T-helper 1 cell (primary cell): ENCODE measurements at regions not wholly inside any gene's neighbourhood (a gene's known extent, or its start where the extent isn't known, plus 50 kb on each side); places are given as distances from the start of the nearest gene placed in this dataset.
A peak's percentile ranks its signal among the peaks of the same experiment; 100 is the strongest.

Experiments
- DNase-seq, 5 donors: peaks; one replicate each; pipeline ENCODE4 v3.0.0-alpha.2; 2012 to 2020

DNA sequence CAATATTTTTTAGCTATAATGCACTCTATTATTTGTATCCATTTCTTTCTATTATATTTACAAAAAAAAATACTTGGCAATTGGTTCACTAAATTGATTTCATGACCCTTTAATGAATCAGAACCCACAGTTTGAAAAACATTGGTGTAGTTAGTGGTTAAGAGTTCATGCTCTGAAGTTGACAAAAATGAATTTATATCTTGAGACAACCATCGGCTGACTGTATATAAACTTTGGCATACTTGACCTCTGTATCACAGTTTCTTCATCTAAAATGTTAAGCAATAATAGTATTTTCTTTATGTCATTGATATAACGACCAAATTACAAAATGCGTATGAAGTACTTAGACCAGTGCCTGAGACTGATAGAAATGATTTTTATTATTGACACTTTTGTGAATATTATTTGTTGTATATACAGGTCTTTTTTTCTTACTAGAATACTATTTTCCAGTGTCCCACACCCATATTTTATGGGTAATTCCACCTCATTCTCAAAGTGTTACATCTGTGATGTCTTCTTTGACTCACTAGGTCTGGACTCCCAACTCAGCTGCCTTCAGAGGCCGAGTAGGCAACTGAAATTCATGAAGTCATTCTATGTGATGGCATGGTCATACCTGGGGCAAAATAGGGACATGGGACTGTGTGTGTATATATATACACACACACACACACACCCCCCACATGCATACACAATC lies 459.2 kb downstream of the RFPL4B start:
- DNase-seq: no peak

- DNase-seq: no peak
Measured at GRCh38 chr6:112821476-112821875, 474.3 kb downstream of the RFPL4B start.

DNA sequence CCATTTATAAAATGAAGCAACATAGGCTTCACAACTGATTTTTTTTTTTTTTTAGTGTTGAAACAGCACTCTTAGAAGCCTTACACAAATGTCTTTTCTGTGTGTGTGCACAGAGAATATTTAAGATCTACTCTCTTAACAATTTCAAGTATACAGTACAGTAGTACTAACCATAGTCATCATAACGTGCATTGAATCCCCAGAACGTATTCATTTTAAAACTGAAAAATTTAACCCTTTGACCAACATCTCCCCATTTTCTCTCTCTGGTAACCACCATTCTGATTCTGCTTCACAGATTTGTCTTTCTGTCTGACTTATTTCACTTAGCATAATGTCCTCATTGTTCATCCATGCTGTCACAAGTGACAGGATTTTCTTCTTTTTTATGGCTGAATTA lies 475.6 kb downstream of the RFPL4B start:
- no peak for DNase-seq

DNA sequence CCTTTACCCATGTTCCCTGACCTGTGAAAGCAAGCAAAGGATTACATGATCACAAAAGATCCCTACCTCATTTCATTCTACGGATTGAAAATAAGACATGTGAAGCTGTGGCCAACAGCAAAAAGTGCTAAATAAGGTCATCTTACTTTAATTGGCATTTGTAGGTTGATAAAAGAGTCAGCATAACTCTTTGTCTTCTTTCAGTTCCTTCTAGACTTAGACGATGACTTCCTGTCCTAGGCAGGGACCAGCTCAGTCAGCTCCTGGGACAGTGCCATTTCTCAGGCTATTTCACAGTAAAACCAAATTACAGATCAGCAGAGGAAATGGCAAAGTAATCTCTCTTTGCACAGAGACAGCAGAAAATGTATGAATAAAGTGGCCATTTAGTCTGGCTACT lies 480.7 kb downstream of the RFPL4B start:
- DNase-seq: no peak

DNA sequence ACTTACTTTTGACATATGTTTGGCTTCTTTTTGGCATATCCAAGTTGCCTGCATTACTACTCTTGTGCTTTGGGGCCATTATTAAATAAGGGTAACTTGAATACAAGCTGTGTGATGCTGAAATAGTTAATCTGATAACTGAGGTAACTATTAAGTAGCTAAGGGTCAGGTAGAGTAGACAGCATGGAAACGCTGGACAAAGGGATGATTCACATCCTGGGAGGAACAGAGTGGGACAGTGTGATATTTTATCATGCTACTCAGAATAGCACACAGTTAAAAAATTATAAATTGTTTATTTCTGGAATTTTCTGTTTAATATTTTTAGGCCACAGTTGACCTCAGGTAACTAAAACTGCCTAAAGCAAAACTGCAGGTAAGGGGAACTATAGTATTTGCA lies 483.9 kb downstream of the RFPL4B start:
- no peak for DNase-seq

DNA sequence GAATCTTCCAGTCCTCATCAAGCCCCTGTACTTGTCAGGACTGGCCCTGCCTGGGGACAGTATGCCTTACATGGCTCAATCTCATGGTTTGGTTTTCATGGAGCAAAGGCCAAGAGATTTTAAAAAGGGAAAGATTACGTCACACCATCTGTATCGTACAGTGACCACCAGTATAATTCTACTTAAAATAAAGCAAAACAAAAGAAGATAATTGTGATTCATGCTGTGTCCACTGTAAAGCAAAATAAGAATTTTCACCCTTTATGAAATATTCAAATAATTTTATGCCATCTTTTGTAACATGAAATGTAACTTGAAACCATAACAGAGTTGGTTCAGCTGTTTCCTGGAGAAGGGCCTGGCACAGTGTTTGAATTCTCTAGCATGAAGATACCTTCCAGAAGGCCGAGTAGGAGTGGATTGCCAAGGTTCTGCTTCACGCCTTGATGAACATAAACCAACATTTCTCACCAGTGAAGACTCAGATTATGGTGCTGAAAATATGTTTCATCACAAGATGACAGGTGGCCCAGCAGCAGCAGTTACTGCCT lies 486.5 kb downstream of the RFPL4B start:
- no peak for DNase-seq

DNA sequence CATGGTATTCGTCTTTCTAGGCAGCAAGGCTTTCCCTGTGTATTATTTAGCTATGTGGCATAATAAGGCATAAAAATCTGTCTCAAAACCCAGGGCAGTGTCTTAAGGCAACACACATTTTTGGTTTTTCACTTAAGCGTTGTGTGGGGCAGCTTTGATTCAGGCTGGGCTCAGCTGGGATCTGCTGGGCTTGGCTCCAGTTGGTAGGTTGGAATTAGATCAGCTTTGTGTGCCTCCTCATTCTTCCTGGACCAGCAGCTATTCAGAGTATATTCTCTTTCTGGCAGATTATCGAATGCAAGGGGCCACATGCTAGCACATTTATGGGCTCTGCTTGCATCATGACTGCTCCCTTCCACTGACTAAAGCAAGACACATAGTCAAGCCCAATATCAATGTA lies 487.9 kb downstream of the RFPL4B start:
- no peak for DNase-seq

- DNase-seq: no peak
Measured at GRCh38 chr6:112839525-112839961, 492.4 kb downstream of the RFPL4B start.

DNA sequence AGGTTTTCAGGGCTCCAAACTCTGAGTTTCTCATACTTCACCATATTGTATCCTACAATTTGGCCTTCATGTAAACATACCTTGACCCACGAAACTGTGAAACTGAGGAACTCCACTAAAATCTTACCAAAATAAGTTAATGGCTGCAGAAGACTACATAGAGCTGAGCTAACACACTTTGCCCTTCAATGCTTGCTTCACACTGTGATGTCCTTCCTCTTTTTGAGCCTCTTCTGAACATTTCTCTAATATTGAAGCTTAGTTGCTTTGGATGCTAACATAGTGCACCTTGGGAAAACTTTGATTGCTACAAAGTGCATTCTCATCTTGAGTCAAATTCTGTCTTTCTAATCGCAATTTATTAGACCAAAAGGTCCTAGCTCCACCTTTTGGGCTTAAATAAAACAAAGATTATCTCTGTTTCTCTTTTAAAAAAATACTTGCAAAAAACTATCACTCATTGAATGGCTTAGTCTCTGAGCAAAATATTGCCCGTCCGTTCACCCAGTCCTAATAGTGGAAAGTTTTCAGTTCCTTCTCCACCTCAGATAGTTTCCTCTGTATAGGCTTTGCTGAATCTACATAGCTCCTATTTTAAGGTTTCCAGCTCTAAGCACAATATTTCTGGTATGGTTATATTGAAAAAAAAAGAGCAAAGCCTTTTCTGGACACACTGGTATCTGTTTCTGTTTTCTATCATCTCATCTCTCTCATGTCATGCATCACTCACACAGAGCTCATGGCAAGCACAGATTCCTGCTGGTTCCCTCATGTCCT lies 494.6 kb downstream of the RFPL4B start:
- no peak for DNase-seq

DNA sequence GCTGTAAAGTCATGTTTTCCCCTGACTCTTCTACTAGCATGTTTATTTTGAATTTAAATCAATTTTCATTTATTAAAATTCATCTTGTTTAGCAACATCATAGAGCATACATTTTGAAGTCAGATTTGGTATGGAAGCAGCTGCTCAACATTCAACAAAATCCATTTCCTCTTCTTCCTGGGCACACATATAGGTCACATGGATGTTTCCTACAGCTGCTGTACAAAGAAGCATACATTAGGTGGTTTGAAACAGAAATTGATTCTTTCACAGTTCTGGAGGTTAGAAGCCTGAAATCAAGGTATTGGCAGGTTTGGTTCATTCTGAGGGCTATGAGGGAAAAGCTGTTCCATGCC lies 495.2 kb downstream of the RFPL4B start:
- DNase-seq: no peak

- no peak for DNase-seq
Measured at GRCh38 chr6:112846681-112847080, 499.6 kb downstream of the RFPL4B start.

DNA sequence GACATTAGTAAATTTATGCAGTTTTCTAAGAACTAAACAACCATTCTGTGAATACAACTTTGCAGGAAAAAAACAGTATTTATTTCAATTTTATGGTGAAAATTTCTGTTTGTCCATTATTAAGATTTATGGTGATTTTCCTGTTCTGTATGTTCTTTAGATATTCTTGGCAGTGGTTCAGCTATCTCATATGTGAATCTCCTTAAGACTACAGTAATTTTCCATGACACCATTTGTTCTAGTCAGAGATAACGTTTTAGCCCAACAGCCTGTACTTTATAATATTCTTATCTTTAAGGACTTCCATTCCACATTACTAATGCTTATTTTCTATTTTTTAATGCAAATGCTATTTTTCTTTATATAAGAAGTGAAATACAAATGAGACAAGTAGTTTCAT lies 504.0 kb downstream of the RFPL4B start:
- DNase-seq: no peak

DNA sequence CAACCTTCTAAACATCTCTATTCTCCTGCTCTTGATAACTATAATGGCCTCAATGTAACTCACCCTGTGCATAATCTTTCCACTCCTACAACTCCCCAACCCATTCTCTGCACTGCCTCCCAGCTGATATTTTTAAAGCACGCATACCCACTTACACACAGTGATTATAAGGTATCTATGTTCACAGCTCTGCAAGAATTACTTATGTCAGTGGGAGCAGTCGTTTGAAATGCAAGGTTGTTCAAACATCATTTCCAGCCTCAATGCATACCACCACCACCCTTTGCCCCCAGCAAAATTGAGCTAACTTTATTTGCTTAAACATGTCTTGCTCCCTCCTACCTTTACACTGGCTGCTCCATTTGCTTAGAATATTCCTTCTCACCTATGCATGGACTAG lies 506.0 kb downstream of the RFPL4B start:
- DNase-seq: no peak

GRCh38 chr6:112863753-112864152 lies 516.6 kb downstream of the RFPL4B start:
- no peak for DNase-seq

DNA sequence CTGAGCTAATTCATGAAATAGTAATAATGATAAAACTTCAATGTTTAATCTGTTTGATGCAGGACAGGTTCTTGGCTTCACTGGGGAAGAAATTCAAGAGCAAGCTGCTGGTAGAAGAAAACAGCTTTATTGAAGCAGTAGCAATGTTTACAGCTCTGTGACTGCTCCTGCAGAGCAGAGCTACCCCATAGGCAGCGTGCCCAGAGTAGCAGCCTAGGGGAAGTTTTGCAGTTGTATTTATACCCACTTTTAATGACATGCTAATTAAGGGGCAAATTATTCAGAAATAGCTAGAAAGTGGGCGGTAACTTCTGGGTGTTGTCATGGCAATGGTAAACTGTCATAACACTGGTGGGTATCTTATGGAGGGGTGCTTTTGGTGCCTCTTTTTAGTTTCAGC lies 518.0 kb downstream of the RFPL4B start:
- DNase-seq: no peak

DNA sequence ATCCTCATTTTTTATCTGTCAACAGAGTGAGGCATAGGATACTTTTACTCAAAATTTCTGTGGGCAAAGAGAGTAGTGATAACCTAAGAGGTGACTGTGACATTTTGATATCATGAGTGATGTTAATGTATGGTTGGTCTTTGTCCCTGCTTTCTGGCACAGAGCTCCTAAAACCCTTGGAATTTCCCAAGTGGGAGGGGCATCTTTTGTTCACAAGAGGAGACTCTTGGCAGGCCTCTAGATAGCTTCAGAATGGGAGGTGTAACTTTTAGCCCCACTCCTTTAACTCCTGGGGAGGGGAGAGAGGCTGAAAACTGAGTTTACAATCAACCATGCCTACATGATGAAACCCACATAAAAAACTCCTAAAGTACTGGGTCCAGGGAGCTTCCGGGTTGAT lies 527.8 kb downstream of the RFPL4B start:
- DNase-seq: no peak

GRCh38 chr6:112877134-112878100 lies 530.3 kb downstream of the RFPL4B start:
- no peak for DNase-seq

GRCh38 chr6:112879920-112880413 lies 532.8 kb downstream of the RFPL4B start:
- DNase-seq: peak in 2 of 5 donors; percentile 1 to 11

GRCh38 chr6:112881027-112881426 lies 533.9 kb downstream of the RFPL4B start:
- DNase-seq: no peak

- DNase-seq: no peak
Measured at GRCh38 chr6:112881828-112882780, 535.0 kb downstream of the RFPL4B start.

DNA sequence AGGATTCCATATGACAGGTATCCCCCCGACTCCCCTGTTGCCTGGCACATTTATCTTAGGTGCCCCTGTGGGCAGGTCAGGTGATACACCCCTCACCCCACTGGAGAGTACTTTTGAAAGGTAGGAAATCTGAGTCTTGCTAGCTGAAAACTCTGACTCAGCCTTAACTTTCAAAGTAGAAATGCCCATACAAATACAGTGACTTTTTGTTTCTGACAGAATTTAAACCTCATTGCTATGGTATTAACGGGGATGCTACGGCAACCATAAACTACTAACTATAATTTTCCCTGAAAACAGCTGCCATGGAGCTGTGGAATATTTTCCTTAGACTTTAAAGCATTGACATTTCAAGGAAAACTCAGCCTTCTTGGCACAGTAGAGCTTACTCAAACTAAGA lies 536.0 kb downstream of the RFPL4B start:
- DNase-seq: no peak

DNA sequence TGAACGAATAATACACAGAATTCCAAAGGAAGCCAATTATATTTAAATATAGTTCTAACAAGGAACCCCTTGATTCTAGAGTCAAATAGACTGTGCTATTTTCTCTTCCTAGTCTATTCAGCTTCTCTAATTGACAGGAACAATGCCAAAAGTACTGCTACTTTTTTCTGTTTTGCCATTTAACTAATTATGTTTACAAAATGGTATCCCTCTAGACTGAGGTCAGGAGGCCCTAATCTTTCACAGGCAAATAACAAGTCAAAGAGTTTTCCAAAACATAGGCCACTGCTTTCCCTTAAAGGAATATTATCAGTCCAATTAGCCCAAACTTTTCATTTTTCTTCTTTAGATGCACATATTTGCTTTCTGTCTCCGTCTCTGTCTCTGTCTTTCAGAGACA lies 539.3 kb downstream of the RFPL4B start:
- no peak for DNase-seq
